ENCODE measurements at regions not wholly inside any gene's neighbourhood (a gene's known extent, or its start where the extent isn't known, plus 50 kb on each side); places are given as distances from the start of the nearest gene placed in this dataset.
"Not testable (repeated sequence)": the region's sequence is repeated elsewhere in the genome, so short reads cannot be mapped to it uniquely, and the experiment has no call there.

DNA sequence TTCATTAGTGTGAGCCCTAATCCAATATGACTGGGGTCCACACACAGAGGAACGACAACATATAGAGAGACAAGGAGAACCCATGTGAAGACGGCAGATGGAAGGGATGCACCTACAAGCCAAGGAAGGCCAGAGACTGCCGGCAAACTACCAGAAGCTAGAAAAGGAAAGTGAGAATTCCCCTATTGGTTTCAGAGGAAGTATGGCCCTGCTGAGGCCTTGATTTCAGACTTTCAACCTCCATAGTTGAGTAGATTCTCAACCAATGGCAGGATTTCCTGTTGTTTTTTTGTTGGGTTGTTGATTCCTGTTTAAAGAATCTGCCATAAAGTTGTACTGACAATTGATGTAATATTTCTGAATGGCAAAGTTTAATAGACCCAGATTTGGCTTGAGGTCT lies 241.5 kb downstream of the SATB2 start:
- no peak for DNase-seq

DNA sequence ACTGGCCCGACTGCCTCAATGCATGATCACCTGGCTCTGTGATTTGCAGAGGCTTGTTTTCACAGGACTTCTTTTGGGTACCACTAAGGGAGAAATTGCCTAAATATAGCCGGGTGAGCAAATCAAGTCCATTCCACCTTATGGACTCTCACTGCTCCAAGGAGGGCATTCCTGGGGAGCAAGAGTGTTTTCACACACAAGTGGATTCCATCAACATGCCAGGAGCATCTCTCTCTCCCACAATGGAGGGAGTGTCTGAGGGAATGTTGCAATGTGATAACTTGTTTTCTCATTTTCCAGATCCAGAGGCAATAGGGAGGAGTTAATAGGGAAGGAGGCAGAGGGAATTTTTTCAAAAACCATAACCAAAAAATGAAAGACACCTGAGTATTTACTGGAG lies 250.7 kb downstream of the SATB2 start:
- no peak for DNase-seq

DNA sequence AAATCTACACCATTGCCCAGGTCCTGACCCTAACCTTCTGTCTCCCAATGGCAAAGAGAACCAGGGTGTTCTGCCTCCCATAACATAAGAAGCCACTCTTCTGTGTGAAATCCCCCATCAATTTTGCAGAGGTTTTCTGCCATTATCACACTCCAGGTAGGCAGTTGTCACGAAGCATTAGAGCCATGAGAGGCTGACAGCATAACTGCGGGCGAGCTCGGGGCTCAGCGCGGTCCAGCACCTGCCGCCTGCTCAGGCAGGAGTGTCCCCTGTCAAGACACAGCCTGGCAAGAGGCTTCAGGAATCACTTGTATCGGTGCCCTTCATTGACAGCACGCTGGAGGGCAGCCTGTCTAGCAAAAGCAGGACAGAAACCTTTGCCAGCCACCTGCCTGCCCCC lies 251.2 kb downstream of the SATB2 start:
- peak; percentile 49 for DNase-seq

DNA sequence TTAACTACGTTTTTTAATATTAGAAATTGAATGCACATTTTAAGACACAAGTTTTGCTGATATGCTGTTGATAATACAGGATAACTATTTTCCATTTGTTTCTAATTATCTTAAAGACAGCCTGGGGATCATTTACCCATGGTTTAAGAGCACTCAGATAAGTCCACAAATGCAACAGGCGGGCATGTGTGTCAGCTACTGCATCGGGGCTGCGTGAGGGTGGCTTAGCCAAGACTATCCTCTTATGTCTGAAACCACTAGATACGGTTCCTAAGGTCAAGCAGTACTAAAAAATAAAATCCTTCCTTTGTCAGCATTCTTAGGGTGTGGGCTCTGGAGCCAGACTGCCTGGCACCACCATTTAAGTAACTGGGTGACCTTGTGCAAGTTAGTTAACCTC lies 254.8 kb downstream of the SATB2 start:
- DNase-seq, result no peak

DNA sequence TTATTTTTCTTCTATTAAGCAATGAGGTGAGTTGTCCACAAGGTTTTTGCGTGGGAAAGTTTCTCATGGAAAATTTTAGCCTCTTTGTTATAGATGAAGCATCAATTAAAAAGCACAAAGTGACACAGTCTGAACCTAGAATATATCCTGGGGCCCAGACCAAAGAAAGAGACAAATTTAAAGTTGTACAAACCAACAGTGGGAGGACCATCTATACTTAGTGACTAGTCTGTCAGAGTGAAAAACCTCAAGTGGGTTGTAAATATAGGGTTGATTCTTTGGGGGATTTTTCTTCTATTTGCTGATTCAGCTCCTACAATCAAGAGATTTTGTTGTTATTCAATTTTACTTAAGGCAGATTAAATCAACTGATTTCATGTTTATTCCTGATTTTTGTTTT lies 256.2 kb downstream of the SATB2 start:
- DNase-seq, result no peak

DNA sequence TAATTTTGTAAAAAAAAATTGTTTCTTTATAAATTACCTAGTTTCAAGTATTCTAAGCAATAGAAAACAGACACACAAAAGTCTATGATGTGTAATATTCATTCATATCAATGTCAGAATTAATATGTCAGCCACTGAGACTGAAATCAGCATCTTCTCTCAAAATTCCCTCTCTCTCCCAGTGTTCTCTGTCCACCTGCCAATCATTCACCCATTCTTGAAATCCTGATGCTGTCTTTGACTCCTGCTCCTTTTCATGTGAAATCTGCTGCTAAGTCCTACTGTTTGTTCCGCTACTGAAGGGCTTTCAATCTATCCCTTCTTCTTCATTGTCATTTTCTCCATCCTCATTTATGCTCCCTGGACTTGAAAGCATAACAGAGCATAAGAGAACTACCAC lies 257.9 kb downstream of the SATB2 start:
- DNase-seq, result no peak

DNA sequence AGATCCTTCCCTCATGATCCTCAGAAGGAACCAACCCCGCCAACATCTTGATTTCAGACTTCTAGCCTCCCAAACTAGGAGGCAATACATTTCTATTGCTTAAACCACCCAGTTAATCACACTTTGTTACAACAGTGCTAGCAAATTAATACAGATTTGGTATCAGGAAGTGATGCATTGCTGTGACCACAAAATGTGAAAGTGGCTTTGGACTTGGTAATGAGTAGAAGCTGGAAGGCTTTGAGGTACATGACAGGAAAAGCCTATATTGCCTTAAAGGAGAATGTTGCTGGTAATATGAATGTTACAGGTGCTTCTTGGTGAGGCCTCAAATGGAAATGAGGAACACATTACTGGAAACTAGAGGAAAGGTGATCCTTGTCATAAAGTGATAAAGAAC lies 260.3 kb downstream of the SATB2 start:
- no peak for DNase-seq

DNA sequence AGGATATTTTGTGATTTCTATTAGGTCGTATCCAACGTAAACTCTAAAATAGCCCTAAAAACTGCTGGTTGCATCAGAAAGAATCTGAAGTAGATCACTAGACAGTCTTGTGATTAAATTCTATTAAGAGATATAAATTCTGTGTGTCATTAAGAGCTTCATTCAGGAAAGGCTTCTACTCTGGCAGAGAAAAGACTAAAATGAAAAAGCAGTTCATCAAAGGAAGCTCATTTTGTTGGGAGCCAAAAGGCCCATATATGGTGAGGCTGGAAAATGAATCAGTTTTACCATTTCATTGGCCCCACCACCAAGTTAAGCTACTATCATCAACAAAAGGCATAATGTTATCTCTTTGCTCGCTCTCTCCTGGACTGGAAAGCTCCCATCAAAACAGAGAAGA lies 261.1 kb downstream of the SATB2 start:
- no peak for DNase-seq

DNA sequence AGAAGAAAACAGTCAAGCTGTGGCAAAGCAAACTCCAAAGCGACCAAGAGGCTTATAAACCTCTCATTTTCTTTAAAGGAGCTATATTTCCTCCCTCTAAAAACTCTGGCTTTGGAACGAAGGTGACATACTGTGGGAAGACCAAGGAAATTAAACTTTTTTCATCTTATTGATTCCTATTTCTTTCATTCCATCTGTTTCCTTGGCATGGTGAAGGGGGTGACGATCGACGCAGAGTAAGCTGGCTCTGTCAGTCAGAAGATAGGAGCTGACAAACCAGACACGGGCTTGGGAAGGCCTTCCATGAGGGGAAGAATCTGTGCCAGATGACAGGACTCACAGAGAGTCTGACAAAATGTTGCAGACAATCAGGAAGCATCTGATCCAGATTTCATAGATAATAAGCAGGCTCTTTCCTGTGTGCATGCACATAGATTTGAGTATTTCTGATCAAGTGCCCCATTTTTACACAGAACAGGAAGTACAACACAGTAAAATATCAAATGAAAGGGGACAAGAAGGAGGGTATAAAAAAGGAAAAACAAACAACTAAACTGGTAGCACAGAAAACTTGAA lies 261.7 kb downstream of the SATB2 start:
- DNase-seq, result no peak

DNA sequence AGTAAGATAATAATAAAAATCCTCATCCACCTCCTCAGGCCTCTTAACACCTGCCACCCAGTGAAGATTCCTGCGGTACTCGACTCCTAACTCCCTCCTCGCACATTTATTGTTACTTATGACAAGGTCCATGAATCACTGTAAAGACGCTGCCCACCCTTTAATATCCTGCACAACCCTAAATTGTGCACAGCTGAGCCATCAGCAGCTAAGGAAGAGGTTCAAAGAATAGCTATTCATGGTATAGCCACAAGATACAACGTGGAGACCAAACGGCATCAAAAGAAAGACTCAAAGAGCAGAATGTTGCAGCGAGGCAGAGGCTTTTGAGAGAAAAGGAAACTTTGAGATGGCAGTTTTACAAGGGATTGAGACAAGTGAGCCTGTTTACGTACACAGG lies 266.3 kb downstream of the SATB2 start:
- no peak for DNase-seq

DNA sequence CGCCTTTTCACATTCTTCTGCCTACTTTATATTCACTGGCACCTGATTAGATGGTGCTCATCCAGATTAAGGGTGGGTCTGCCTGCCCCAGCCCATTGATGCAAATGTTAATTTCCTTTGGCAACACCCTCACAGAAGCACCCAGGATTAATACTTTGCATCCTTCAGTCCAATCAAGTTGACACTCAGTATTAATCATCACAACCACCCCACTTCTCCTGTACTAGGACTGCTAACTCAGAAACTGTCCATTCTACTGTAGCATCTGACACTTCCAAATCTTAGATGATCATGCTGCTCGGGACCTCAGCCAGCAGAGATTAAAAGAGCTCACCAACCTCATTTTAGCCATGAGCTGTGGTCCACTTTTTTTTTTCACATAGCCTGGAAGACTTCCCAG lies 268.5 kb downstream of the SATB2 start:
- DNase-seq, result no peak

DNA sequence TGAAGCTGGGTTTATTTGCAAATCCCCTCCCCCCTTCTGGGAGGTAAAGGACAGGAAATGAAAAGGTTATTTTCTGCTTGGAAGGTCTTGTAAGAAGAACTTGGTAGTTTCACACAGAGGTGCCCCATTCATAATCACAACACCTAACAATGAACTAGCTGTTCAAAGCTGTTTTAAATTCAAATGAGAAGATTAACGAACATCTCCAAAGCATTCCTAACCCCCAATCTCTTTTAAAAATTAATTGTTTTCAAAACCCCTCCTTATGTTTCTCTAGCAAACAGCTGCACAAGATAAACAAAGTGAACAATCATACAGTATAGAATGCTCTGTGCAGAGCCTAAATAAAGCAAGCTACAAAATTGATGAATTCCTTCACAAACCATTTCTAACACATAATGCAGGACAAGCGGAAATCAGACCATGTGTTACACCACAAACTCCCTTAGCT lies 271.4 kb downstream of the SATB2 start:
- no peak for DNase-seq

DNA sequence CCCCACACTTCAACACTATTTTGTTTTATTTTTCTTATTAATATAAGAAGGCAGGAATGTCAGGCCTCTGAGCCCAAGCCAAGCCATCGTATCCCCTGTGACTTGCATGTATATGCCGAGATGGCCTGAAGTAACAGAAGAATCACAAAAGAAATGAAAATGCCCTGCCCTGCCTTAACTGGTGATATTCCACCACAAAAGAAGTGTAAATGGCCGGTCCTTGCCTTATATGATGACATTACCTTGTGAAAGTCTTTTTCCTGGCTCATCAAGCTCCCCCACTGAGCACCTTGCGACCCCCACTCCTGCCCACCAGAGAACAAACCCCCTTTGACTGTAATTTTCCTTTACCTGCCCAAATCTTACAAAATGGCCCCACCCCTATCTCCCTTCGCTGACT lies 272.6 kb downstream of the SATB2 start:
- not testable (repeated sequence) for DNase-seq

DNA sequence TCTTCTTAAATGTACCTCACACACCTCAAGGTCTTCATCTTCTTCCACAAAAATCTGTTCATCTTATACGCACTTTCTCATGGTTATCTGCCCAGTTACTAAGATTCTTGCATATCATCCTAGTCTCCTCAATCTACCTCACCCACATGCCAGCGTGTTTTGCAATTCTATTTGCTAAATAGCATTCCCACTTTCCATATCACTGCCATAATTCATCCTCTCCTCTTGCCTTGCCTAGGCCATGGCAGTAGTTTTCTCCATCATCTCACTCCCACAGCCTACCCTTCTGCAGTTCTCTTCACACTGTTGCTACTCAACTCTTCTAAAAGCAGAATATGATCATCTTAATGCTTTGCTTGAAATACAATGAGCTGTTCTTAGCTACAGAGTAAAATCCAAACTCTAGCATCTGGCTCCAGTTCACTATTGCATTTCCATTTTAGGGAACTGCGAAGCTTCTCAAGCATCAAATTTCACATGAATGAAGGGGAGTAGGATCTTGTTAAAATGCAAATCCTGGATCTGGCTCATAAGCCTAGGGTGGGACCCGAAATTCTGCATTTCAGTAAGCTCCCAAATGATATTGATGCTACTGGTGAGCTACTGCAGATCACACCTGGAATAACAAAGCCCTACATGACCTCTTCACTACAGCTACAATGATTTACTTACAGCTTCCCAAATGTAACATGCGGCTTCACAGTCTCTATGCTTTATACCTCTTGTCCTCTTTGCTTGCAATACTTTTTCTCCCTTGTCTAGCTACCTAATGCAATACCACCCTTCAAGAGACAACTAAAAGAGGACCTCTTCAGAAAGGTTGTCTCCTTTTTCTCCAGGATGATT lies 293.9 kb downstream of the SATB2 start:
- peak; percentile 14 for DNase-seq

DNA sequence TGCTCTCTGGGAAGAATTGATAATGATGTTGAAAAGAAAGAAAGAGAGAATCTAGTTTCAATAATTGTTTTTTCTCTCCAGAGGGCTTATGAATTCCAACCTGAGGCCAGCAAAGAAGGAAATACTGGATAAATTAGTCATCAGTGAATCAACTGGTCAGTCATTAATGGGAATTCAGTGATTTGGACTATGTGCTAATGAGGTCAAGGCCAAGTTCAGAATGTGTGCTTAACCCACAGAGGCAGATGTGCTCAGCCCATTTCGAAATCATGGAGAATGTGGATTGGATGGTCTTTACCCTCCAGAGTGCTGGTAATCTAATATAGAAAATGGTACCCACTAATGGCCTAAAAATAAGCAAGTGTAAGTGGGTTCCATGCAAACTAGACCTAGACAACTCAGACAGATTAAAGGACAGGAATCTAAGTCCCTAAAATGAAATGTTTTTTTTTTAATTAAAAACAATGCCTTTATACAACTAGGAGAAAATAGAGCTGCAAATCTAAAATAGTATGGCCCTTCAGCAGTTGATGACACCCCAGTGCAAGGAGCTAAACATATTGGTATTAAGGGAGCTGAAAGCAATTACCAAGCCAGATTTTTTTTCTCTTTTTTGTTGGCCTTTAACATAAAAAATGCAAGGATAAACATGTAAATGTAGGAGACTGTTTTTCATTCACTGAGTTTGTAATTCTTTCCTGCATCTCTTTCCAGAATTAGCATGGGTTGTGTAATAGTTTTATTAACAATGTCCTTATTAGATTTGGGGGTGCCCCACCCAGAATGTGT lies 296.9 kb downstream of the SATB2 start:
- DNase-seq, result no peak

DNA sequence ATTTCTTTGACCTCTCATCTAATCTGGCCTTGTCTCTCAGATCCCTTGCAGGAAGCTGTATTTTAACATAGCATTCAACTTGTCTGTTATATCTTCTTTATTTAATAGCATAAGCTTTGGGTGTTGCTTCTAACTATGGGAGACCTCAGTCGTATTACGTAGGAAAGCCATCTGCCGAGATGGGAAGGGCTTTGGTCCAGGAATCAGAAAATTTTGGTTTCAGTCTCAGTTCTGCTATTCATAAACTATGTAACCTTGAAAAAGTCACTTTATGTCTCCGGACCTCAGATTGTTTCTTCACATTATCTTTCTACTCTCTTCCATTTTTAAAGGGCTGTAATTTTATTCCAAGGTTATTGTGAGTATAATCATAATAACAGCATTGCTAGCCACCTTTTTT lies 297.7 kb downstream of the SATB2 start:
- no peak for DNase-seq

DNA sequence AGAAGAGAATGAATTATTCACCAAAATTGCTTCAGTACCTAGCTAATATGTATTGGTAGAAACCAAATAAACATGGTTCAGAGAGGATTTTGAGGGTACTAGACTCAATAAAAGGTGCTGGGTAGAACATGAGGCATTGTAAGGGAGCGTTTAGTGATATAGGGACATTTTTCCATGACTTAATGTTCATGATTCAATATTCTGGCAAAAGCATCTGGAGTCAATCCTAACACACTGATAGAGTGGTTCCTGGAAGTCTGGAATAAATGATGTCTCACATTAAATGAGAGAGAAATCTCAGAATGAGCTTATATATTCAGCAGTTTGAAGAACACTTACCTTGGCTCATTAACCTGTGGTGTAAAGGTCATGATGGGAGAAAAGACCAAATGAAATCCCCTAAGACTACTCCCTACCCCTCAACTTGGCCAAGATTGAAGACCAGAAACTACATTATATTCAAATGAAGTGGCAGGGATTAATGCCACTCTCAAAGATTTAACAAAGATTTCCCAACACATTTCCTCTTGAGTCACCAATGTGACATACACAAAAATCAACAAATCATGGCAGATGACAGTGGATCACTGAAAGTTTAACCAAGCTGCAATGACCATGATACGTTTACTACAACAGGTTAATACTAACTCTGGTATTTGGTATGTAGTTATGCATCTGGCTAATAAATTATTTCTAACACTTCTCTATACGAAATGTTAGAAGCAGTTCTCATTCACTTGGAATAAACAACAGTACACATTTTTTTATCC lies 309.5 kb downstream of the SATB2 start:
- DNase-seq, result no peak

DNA sequence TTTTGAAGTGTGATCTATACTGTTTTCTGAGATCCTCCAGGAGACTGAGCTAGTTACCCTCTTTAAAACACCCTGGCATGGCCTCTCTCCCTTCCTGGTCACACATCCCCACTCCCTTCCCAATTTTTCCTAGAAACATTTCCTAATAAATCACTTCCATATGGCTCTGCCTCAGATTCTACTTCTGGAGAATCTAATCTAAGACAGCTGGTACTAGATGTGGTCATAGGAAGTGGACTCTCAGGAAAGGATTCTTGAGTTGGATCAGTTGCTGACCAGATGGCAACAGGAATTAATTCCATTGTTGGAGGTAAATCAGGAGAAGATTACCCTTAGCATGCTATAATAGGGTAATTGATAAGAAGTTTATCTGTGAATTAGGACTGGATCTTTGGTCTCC lies 310.5 kb downstream of the SATB2 start:
- DNase-seq, result peak; percentile 78

DNA sequence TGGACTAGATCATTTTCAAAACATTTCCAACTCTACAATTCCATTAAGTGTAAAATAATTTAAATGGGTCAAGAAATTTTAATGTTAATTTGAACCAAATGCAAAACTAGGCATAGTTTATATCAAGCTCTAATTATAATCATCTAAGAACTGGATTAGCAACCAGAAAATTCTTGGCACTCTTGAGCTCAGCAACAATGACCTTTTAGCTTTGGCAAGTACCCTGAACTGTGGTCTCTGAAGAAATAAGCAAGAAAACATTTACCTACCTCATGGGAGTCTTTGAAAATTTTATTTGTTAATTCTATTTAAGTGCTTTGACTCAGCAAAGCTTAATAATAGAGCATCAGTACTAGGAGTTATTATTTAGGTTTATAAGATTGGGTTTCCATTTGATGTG lies 313.2 kb downstream of the SATB2 start:
- DNase-seq, result no peak

DNA sequence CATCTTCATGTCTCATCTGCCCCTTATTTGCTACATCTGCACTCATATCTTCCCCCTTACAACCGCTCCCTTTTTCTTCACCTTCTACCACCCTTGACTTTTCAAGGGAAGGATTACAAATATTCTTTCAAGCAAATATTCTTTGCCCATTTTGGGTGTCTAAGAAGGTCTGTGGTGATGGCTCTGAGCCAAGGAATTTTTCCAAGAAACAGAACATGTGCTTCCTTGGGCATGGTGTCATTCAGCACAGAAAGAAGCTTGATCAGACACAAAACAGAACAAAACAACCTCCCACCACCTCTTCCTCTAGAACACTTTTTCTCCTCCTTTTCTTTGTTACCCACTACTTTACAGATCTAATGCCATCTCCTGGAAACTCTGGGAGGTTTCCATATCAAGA lies 313.7 kb downstream of the SATB2 start:
- DNase-seq, result no peak

DNA sequence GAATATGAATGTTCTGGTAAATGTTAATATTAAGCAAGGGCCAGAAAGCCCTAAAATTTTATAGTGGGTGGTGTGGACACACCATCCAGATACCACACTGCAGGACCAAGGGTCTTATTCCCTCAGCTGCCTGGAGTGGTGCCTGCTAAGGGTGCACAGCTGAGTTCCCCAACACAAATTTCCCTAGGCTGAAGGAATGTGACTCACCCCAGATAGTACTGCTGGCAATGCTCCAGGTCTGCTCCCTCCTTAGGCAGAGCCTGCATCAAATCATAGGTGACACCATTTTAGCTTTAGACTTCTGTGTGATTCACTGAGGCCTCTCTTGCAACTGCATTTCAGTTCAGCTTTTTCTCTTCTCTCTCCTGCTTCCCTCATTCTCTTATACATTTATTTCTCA lies 321.1 kb downstream of the SATB2 start:
- no peak for DNase-seq

DNA sequence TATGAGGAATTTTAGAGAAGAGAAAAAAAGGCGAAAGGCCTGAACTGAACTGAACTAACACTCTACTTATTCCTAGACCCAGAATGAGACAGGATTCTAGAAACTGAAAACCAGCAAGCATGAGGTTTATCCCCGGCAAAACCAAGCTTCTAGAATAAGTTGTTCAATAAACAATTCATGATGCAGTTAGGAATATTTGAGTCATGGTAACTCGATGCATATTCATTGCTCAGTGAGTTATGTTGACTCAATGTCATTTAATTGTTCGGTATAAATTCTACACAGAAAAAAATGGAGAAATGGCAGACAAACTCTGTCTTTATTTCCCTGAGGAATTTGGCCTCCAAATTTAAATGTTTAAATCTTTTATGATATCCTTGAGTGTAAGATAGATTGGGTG lies 321.5 kb downstream of the SATB2 start:
- no peak for DNase-seq

DNA sequence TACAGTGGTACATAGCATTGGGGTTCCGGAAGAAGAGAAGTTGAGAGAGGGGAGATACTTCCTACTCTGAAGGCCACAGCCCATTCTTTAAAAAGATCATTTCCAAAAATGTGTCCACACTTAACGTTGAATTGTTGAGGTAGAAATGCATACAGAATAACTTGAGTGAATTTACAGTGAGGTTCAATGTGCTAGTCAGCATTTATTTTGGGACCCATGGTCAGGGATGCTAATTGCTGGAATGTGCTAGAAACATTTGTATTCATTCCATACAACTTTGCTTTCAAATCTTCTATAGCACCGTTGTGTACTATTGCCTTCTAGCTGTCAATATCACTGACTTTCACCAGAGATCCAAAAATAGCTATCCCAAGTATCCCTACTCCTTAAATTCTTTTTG lies 325.9 kb downstream of the SATB2 start:
- DNase-seq, result no peak

Measured in NCI-H524 treated with DMSO at 0.1 percent for 48 hours (cell line).